Endodermal cell (in vitro differentiated cells): ENCODE measurements at regions not wholly inside any gene's neighbourhood (a gene's known extent, or its start where the extent isn't known, plus 50 kb on each side); places are given as distances from the start of the nearest gene placed in this dataset.

Experiments used
- DNase-seq: peaks from one replicate; pipeline ENCODE4 v3.0.0-alpha.2; 2017
- H3K27ac ChIP-seq: 2 replicates; pipeline ENCODE4 v1.5.1; 2013; ENCODE audit warnings: mild to moderate bottlenecking, low read depth, low read length, moderate library complexity
- H3K27me3 ChIP-seq: 2 replicates; pipeline ENCODE4 v1.6.1; 2013; ENCODE audit warnings: mild to moderate bottlenecking, low read length, moderate library complexity; ENCODE audit not compliant: insufficient read depth, control insufficient read depth, poor library complexity, severe bottlenecking
- H3K36me3 ChIP-seq: 2 replicates; pipeline ENCODE4 v1.7.0; 2013; ENCODE audit warnings: mild to moderate bottlenecking, low read length, moderate library complexity; ENCODE audit not compliant: control insufficient read depth, insufficient read depth
- H3K4me1 ChIP-seq: one replicate; pipeline ENCODE4 v1.7.0; 2013; ENCODE audit warnings: low read length; ENCODE audit not compliant: control insufficient read depth, insufficient read depth
- H3K4me3 ChIP-seq: 2 replicates; pipeline ENCODE4 v1.5.1; 2013; ENCODE audit warnings: mild to moderate bottlenecking, low read length, moderate library complexity
- H3K9ac ChIP-seq: 2 replicates; pipeline ENCODE4 v1.6.1; 2013; ENCODE audit warnings: mild to moderate bottlenecking, low read length, moderate library complexity; ENCODE audit not compliant: poor library complexity, severe bottlenecking; ENCODE audit errors: extremely low read depth
- H3K9me3 ChIP-seq: 2 replicates; pipeline ENCODE4 v1.6.1; 2013; ENCODE audit warnings: mild to moderate bottlenecking, low read length, moderate library complexity; ENCODE audit not compliant: control insufficient read depth
- H3K27ac Mint-ChIP-seq: 2 replicates; pipeline ENCODE4 v1.8.0; 2020; ENCODE audit warnings: mixed read lengths
- H3K27me3 Mint-ChIP-seq: 2 replicates; pipeline ENCODE4 v1.8.0; 2021; ENCODE audit warnings: mild to moderate bottlenecking, mixed read lengths; ENCODE audit not compliant: insufficient read depth
- H3K36me3 Mint-ChIP-seq: 2 replicates; pipeline ENCODE4 v1.8.0; 2020; ENCODE audit warnings: low read depth, mixed read lengths
- H3K4me1 Mint-ChIP-seq: 2 replicates; pipeline ENCODE4 v1.8.0; 2020; ENCODE audit warnings: mixed read lengths
- H3K4me3 Mint-ChIP-seq: 2 replicates; pipeline ENCODE4 v1.8.0; 2020; ENCODE audit warnings: mild to moderate bottlenecking, moderate library complexity, mixed read lengths
- H3K9me3 Mint-ChIP-seq: 2 replicates; pipeline ENCODE4 v1.8.0; 2020; ENCODE audit warnings: mild to moderate bottlenecking, mixed read lengths
- WGBS, 2 experiments: methylation state at CpG; one replicate each; pipeline versions ENCODE4 v1.1.5 to v1.1.7; 2013; ENCODE audit warnings: missing lambda C conversion rate in 2 of 2, mixed read lengths in 1 of 2; ENCODE audit not compliant: insufficient coverage in 1 of 2, insufficient read length in 1 of 2; 5-methylcytosine and 5-hydroxymethylcytosine counted together
- TF ChIP-seq, protein P1 (sequence below): fragments of 200-600 bp; sonication (generic); conservative IDR thresholded peaks from 2 replicates; pipeline ENCODE4 v1.5.0; 2021; ENCODE audit warnings: antibody characterized with exemption, mild to moderate bottlenecking

- no peak overlapping the region for H3K4me3 ChIP-seq
- WGBS, 2 experiments: 80% methylated on average over 3 to 5 of the region's 5 CpGs
- DNase-seq: peak; percentile 48
Measured at GRCh38 chr15:38189671-38190295, 62.9 kb upstream of the SPRED1 start.

GRCh38 chr15:38190501-38190900 lies 62.1 kb upstream of the SPRED1 start:
- no peaks in the 10 kb centered on the region for H3K9me3 Mint-ChIP-seq
- no peak overlapping the region for H3K4me3 ChIP-seq
- no peak overlapping the region for H3K27ac Mint-ChIP-seq
- no peak for DNase-seq
- no peak overlapping the region for H3K9ac ChIP-seq
- no peaks in the 10 kb centered on the region for H3K36me3 ChIP-seq
- H3K27me3 ChIP-seq: no peaks in the 10 kb centered on the region
- no peaks in the 10 kb centered on the region for H3K9me3 ChIP-seq
- no peak overlapping the region for H3K4me3 Mint-ChIP-seq
- no peaks in the 10 kb centered on the region for H3K27me3 Mint-ChIP-seq
- no peaks in the 10 kb centered on the region for H3K36me3 Mint-ChIP-seq
- peaks cover 43% of the 10 kb centered on the region for H3K4me1 Mint-ChIP-seq
- TF ChIP-seq, protein P1, sequence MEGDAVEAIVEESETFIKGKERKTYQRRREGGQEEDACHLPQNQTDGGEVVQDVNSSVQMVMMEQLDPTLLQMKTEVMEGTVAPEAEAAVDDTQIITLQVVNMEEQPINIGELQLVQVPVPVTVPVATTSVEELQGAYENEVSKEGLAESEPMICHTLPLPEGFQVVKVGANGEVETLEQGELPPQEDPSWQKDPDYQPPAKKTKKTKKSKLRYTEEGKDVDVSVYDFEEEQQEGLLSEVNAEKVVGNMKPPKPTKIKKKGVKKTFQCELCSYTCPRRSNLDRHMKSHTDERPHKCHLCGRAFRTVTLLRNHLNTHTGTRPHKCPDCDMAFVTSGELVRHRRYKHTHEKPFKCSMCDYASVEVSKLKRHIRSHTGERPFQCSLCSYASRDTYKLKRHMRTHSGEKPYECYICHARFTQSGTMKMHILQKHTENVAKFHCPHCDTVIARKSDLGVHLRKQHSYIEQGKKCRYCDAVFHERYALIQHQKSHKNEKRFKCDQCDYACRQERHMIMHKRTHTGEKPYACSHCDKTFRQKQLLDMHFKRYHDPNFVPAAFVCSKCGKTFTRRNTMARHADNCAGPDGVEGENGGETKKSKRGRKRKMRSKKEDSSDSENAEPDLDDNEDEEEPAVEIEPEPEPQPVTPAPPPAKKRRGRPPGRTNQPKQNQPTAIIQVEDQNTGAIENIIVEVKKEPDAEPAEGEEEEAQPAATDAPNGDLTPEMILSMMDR: no peak
- no peak overlapping the region for H3K27ac ChIP-seq
- H3K4me1 ChIP-seq: peaks cover 7% of the 10 kb centered on the region
- WGBS, 2 experiments: 94 to 99% methylated on average over 8 to 10 of the region's 10 CpGs

More at GRCh38 chr15:38189671-38190295, 62.9 kb upstream of the SPRED1 start:
- Histone ChIP-seq H3K36me3 (no peaks in the 10 kb centered on the region), H3K9me3 (no peaks in the 10 kb centered on the region), H3K9ac (no peak overlapping the region), H3K27ac (no peak overlapping the region), H3K27me3 (no peaks in the 10 kb centered on the region), H3K4me1 (peaks cover 7% of the 10 kb centered on the region)
- Mint-ChIP-seq H3K9me3 (no peaks in the 10 kb centered on the region), H3K4me3 (no peak overlapping the region), H3K27me3 (no peaks in the 10 kb centered on the region), H3K36me3 (no peaks in the 10 kb centered on the region), H3K27ac (no peak overlapping the region), H3K4me1 (peaks cover 46% of the 10 kb centered on the region)
- TF ChIP-seq, protein P1: no peak

DNA sequence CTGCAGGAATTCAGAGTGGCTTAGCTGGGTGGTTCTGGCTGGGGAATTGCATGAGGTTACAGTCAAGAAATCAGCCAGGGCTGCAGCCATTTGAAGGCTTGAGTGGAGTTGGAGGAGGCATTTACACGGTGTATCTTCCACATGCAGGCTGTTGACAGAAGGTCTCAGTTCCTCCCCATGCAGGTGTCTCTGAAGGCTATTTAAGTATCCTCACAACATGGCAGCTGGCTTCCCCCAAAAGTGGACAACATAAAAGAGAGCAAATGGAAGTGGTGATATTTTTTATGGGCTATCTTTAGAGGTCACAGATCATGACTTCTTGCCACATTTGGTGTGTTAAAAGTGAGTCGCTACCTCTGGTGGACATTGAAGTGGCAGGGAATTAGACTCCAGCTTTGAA lies 60.1 kb upstream of the SPRED1 start:
- WGBS, 2 experiments: 98 to 100% methylated on average over 1 to 2 of the region's 2 CpGs

More for the DNA sequence above, 60.1 kb upstream of the SPRED1 start:
- H3K4me3 ChIP-seq: no peak overlapping the region
- H3K9me3 ChIP-seq: no peaks in the 10 kb centered on the region
- DNase-seq: no peak
- no peaks in the 10 kb centered on the region for H3K9me3 Mint-ChIP-seq
- H3K4me3 Mint-ChIP-seq: no peak overlapping the region
- no peak overlapping the region for H3K27ac ChIP-seq
- H3K4me1 ChIP-seq: peaks cover 2% of the 10 kb centered on the region
- no peak overlapping the region for H3K27ac Mint-ChIP-seq
- H3K27me3 ChIP-seq: no peaks in the 10 kb centered on the region
- H3K36me3 Mint-ChIP-seq: no peaks in the 10 kb centered on the region
- no peaks in the 10 kb centered on the region for H3K27me3 Mint-ChIP-seq
- H3K4me1 Mint-ChIP-seq: peaks cover 28% of the 10 kb centered on the region
- TF ChIP-seq, protein P1: no peak
- no peaks in the 10 kb centered on the region for H3K36me3 ChIP-seq
- H3K9ac ChIP-seq: no peak overlapping the region
